ENCODE measurements at regions not wholly inside any gene's neighbourhood (a gene's known extent, or its start where the extent isn't known, plus 50 kb on each side); places are given as distances from the start of the nearest gene placed in this dataset.

DNA sequence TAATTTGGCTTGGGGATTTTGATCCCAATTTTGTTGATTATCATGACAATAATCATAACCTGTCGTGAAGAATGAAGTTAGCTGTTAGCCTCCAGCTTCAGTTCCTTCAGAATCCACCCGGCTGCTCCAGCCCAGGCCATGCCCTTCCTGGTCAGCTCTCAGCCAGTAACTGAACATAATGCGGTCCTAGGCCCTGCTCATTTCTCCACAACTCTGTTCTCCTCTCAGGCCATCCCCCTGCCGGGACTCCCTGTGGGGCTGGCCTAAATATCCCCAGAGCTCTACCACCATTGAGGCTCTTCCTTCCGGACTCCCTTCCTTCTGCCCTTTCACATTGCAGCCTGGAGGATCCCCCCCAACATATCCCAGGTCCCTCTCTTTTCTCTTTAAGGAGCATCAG lies 833.4 kb upstream of the GOT2 start:
- TF ChIP-seq REST (IDR thresholded peaks at IDR 0.05; ENCODE audit: insufficient read depth in 1 of 2, low read depth in 2 of 2, low read length in 2 of 2) (no peak), SIN3A (IDR thresholded peaks at IDR 0.05; ENCODE audit: borderline replicate concordance, insufficient read depth, low read length) (no peak), FOXP2 (optimal IDR thresholded peaks at IDR 0.05; ENCODE audit: borderline replicate concordance, extremely low read depth, extremely low read length, insufficient read depth) (no peak), POLR2AphosphoS5 (IDR thresholded peaks at IDR 0.05; ENCODE audit: low read depth, low read length) (no peak), TAF1 (IDR thresholded peaks at IDR 0.05; ENCODE audit: borderline replicate concordance, insufficient read depth, low read length) (no peak)

DNA sequence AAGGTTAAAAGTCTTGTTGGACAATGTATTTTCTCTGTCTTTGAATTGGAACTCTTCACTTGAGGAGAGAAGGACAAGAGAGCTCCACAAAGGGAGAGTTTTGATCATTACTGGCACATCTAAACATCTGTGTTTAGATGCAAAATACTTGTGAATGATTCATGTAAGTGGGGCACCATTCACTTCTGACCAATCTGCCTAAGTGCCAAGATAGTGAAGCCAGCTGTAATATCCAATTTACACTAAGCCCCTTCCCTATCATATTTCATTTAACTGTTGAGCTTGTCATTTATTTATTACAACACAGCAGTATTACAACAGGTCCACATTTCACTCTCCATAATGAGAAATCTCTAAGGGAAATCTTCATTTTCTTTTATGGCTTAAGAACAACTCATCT lies 832.3 kb upstream of the GOT2 start:
- TF ChIP-seq REST (IDR thresholded peaks at IDR 0.05; ENCODE audit: insufficient read depth in 1 of 2, low read depth in 2 of 2, low read length in 2 of 2): no peak

GRCh38 chr16:59558679-59559078 lies 824.6 kb upstream of the GOT2 start:
- no peak for TF ChIP-seq TAF1 (IDR thresholded peaks at IDR 0.05; ENCODE audit: borderline replicate concordance, insufficient read depth, low read length)
- no peak for TF ChIP-seq REST (IDR thresholded peaks at IDR 0.05; ENCODE audit: insufficient read depth in 1 of 2, low read depth in 2 of 2, low read length in 2 of 2)
- no peak for TF ChIP-seq FOXP2 (optimal IDR thresholded peaks at IDR 0.05; ENCODE audit: borderline replicate concordance, extremely low read depth, extremely low read length, insufficient read depth)
- TF ChIP-seq SIN3A (IDR thresholded peaks at IDR 0.05; ENCODE audit: borderline replicate concordance, insufficient read depth, low read length): no peak
- no peak for TF ChIP-seq POLR2AphosphoS5 (IDR thresholded peaks at IDR 0.05; ENCODE audit: low read depth, low read length)

GRCh38 chr16:59552164-59552563 lies 818.0 kb upstream of the GOT2 start:
- TF ChIP-seq TAF1 (IDR thresholded peaks at IDR 0.05; ENCODE audit: borderline replicate concordance, insufficient read depth, low read length): no peak
- TF ChIP-seq SIN3A (IDR thresholded peaks at IDR 0.05; ENCODE audit: borderline replicate concordance, insufficient read depth, low read length): no peak
- TF ChIP-seq POLR2AphosphoS5 (IDR thresholded peaks at IDR 0.05; ENCODE audit: low read depth, low read length): no peak

GRCh38 chr16:59545721-59546120 lies 811.6 kb upstream of the GOT2 start:
- TF ChIP-seq FOXP2 (optimal IDR thresholded peaks at IDR 0.05; ENCODE audit: borderline replicate concordance, extremely low read depth, extremely low read length, insufficient read depth) (no peak), POLR2AphosphoS5 (IDR thresholded peaks at IDR 0.05; ENCODE audit: low read depth, low read length) (no peak), TAF1 (IDR thresholded peaks at IDR 0.05; ENCODE audit: borderline replicate concordance, insufficient read depth, low read length) (no peak), REST (IDR thresholded peaks at IDR 0.05; ENCODE audit: insufficient read depth in 1 of 2, low read depth in 2 of 2, low read length in 2 of 2) (no peak), SIN3A (IDR thresholded peaks at IDR 0.05; ENCODE audit: borderline replicate concordance, insufficient read depth, low read length) (no peak)

All from PFSK-1 (cell line).